ENCODE measurements at regions not wholly inside any gene's neighbourhood (a gene's known extent, or its start where the extent isn't known, plus 50 kb on each side); places are given as distances from the start of the nearest gene placed in this dataset.

DNA sequence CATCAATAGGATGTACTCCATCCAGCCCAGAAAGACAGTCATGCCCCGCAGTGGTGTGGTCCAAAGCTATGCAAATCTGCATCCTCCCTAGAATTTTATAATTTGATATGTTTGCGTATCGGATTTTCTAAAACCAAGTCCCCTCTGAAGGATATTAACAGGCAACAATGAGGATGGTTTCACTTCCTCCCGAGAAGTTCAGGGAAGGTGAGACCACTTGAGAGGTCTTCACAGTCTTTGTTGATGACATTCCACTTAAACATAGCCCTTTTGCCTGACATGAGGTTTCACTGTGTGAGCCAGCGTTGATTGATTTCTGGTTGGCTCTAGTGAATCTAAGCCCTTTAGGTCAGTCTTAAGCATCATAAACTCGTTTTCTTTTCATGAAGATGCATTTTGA lies 276.1 kb downstream of the NR2F2 start:
- H3K27me3 ChIP-seq (ENCODE audit: control insufficient read depth in 2 of 2, insufficient read depth in 2 of 2, low read length in 2 of 2): 0 out of 5 replicates have a peak, but pooled peaks cover 0 to 4% of the 10 kb centered on the region in 2 experiments
- no peaks in the 10 kb centered on the region for H3K36me3 ChIP-seq (ENCODE audit: control insufficient read depth, insufficient read depth, low read length)
- BruUV-seq (replicated peaks): no TSS peak

More for the DNA sequence above, 276.1 kb downstream of the NR2F2 start:
- Histone ChIP-seq H2AFZ (ENCODE audit: low read depth, low read length) (no peak overlapping the region), H4K20me1 (replicated peaks; ENCODE audit: control insufficient read depth, insufficient read depth, low read length) (no peaks in the 10 kb centered on the region), H3K9me1 (ENCODE audit: control insufficient read depth, insufficient read depth, low read length) (no peaks in the 10 kb centered on the region), H3K9me3 (replicated peaks; ENCODE audit: control insufficient read depth, insufficient read depth, low read depth, low read length) (no peaks in the 10 kb centered on the region), H3K9ac (ENCODE audit: insufficient read depth in 1 of 2, low read depth in 2 of 2, low read length in 2 of 2) (no peak overlapping the region), H3K4me3 (no peak overlapping the region), H3K79me2 (ENCODE audit: control insufficient read depth, insufficient read depth, low read length) (no peaks in the 10 kb centered on the region), H3K4me2 (ENCODE audit: insufficient read depth, low read length) (no peak overlapping the region), H3K27ac (ENCODE audit: extremely low read depth, low read depth, low read length) (no peak overlapping the region), H3K4me1 (replicated peaks in 1 of 2; ENCODE audit: control insufficient read depth in 2 of 2, insufficient read depth in 2 of 2, low read length in 2 of 2) (no peaks in the 10 kb centered on the region)
- no peak for ATAC-seq
- WGBS (ENCODE audit: insufficient coverage, low coverage, missing lambda C conversion rate): 3% methylated on average over 6 of the region's 6 CpGs
- ChIA-PET POLR2A (interaction anchor here (0.6 kb wide), 1 partner anchor 1032 kb away, joined by 4 read pairs; no protein-coding TSS in a partner anchor), CTCF (ENCODE audit: low intra/inter-chr PET ratio) (no interaction called here)
- no peak for DNase-seq (ENCODE audit: extremely low read depth in 1 of 4, low spot score in 3 of 4)
- in situ Hi-C loops (cut with MboI): no loop called here
- intact Hi-C loops (cut with micrococcal nuclease): no loop called here
- FAIRE-seq: no peak
- no peak for TF ChIP-seq ZNF507 (tag; conservative IDR thresholded peaks at IDR 0.05)
- TF ChIP-seq SMC3 (conservative IDR thresholded peaks at IDR 0.05; ENCODE audit: insufficient read depth, low read depth, low read length): no peak
- TF ChIP-seq CBFA2T3 (IDR thresholded peaks at IDR 0.05): no peak
- TF ChIP-seq, protein P1, sequence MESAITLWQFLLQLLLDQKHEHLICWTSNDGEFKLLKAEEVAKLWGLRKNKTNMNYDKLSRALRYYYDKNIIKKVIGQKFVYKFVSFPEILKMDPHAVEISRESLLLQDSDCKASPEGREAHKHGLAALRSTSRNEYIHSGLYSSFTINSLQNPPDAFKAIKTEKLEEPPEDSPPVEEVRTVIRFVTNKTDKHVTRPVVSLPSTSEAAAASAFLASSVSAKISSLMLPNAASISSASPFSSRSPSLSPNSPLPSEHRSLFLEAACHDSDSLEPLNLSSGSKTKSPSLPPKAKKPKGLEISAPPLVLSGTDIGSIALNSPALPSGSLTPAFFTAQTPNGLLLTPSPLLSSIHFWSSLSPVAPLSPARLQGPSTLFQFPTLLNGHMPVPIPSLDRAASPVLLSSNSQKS (CRISPR knock-in tag; IDR thresholded peaks at IDR 0.05): no peak
- no peak for TF ChIP-seq CBFA2T2 (conservative IDR thresholded peaks at IDR 0.05)
- TF ChIP-seq CBX1 (IDR thresholded peaks at IDR 0.05; ENCODE audit: low read depth): no peak
- TF ChIP-seq NEUROD1 (IDR thresholded peaks at IDR 0.05; ENCODE audit: borderline replicate concordance, low read depth, low read length, partially characterized antibody): no peak
- no peak for TF ChIP-seq DNMT1 (IDR thresholded peaks at IDR 0.05)
- TF ChIP-seq ZNF75A (CRISPR knock-in tag; IDR thresholded peaks at IDR 0.05): no peak
- TF ChIP-seq, protein P2, sequence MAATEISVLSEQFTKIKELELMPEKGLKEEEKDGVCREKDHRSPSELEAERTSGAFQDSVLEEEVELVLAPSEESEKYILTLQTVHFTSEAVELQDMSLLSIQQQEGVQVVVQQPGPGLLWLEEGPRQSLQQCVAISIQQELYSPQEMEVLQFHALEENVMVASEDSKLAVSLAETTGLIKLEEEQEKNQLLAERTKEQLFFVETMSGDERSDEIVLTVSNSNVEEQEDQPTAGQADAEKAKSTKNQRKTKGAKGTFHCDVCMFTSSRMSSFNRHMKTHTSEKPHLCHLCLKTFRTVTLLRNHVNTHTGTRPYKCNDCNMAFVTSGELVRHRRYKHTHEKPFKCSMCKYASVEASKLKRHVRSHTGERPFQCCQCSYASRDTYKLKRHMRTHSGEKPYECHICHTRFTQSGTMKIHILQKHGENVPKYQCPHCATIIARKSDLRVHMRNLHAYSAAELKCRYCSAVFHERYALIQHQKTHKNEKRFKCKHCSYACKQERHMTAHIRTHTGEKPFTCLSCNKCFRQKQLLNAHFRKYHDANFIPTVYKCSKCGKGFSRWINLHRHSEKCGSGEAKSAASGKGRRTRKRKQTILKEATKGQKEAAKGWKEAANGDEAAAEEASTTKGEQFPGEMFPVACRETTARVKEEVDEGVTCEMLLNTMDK (IDR thresholded peaks at IDR 0.05; ENCODE audit: borderline replicate concordance, insufficient read depth, low read depth, low read length, poor library complexity, severe bottlenecking): no peak
- TF ChIP-seq, protein P3, sequence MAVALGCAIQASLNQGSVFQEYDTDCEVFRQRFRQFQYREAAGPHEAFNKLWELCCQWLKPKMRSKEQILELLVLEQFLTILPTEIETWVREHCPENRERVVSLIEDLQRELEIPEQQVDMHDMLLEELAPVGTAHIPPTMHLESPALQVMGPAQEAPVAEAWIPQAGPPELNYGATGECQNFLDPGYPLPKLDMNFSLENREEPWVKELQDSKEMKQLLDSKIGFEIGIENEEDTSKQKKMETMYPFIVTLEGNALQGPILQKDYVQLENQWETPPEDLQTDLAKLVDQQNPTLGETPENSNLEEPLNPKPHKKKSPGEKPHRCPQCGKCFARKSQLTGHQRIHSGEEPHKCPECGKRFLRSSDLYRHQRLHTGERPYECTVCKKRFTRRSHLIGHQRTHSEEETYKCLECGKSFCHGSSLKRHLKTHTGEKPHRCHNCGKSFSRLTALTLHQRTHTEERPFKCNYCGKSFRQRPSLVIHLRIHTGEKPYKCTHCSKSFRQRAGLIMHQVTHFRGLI (CRISPR knock-in tag; IDR thresholded peaks at IDR 0.05): no peak
- TF ChIP-seq KDM5B (IDR thresholded peaks at IDR 0.05; ENCODE audit: insufficient replicate concordance, low read depth, low read length): no peak
- TF ChIP-seq, protein P4, sequence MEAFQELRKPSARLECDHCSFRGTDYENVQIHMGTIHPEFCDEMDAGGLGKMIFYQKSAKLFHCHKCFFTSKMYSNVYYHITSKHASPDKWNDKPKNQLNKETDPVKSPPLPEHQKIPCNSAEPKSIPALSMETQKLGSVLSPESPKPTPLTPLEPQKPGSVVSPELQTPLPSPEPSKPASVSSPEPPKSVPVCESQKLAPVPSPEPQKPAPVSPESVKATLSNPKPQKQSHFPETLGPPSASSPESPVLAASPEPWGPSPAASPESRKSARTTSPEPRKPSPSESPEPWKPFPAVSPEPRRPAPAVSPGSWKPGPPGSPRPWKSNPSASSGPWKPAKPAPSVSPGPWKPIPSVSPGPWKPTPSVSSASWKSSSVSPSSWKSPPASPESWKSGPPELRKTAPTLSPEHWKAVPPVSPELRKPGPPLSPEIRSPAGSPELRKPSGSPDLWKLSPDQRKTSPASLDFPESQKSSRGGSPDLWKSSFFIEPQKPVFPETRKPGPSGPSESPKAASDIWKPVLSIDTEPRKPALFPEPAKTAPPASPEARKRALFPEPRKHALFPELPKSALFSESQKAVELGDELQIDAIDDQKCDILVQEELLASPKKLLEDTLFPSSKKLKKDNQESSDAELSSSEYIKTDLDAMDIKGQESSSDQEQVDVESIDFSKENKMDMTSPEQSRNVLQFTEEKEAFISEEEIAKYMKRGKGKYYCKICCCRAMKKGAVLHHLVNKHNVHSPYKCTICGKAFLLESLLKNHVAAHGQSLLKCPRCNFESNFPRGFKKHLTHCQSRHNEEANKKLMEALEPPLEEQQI (IDR thresholded peaks at IDR 0.05): no peak

Data from K562 (cell line).